ENCODE measurements at regions not wholly inside any gene's neighbourhood (a gene's known extent, or its start where the extent isn't known, plus 50 kb on each side); places are given as distances from the start of the nearest gene placed in this dataset.

DNA sequence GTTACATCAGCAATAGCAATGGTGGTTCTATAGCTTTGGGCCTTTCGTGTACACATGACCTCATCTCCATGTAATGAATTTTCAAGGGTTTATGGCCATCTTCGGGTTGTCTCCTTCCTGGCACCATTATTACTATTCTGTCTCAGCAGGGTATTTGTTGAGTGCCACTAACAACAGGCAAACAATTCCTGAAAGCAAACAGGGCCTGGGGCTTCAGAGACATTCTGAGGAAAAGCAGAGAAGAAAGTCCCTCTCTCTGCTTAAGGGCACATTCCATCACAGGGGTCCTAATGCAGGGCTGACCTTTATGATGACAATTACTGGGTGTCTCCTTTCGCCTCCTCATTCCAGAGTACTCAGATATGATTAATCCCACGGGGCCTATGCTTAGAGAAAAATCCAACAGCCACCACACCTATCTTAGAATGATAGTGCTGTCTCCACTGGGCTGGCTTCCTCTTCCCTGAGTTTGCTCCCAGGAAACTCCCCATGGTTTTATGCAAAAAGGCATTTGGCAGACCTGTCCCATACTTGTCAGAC, 540.2 kb upstream of the ZNF462 start:
- Histone ChIP-seq H4K91ac (replicated peaks; ENCODE audit: insufficient read length, low read length) (no peak overlapping the region), H3K4me1 (replicated peaks in 1 of 4; ENCODE audit: control insufficient read depth in 3 of 4, insufficient read depth in 4 of 4, low read length in 3 of 4) (peaks cover 0 to 3% (median 0%) of the 10 kb centered on the region in 4 experiments; a peak in 3 of 7 replicates), H3K36me3 (ENCODE audit: control insufficient read depth in 2 of 4, insufficient read depth in 4 of 4, low read length in 3 of 4) (no peaks in the 10 kb centered on the region), H3K79me2 (ENCODE audit: control insufficient read depth in 1 of 2, insufficient read depth in 2 of 2, low read length in 2 of 2) (no peaks in the 10 kb centered on the region), H2AK5ac (ENCODE audit: low read depth, low read length) (no peak overlapping the region), H3K4me3 (ENCODE audit: extremely low read depth in 1 of 4, insufficient read depth in 2 of 4, low read depth in 3 of 4, low read length in 4 of 4) (no peak overlapping the region), H2BK120ac (replicated peaks; ENCODE audit: low read depth, low read length) (no peak overlapping the region), H3K56ac (replicated peaks; ENCODE audit: insufficient read length, low read depth, low read length) (no peak overlapping the region), H3K79me1 (ENCODE audit: low read depth, low read length) (no peaks in the 10 kb centered on the region), H3K14ac (ENCODE audit: insufficient read length) (no peak overlapping the region), H4K5ac (ENCODE audit: insufficient read length, low read depth, low read length) (no peak overlapping the region), H2BK5ac (ENCODE audit: low read depth, low read length) (no peak overlapping the region; the same call in 1 of the 2 replicates), H3K18ac (ENCODE audit: extremely low read depth, low read length) (no peak overlapping the region), H3K23ac (ENCODE audit: insufficient read length) (no peak overlapping the region), H2BK12ac (ENCODE audit: low read depth, low read length) (no peak overlapping the region), H2AFZ (ENCODE audit: low read length) (no peak overlapping the region), H3K4me2 (ENCODE audit: insufficient read depth in 1 of 2, low read depth in 2 of 2, low read length in 2 of 2) (no peak overlapping the region), H3K9me3 (ENCODE audit: insufficient read depth in 2 of 2, low read depth in 1 of 2, low read length in 1 of 2) (no peaks in the 10 kb centered on the region), H4K8ac (ENCODE audit: extremely low read depth, insufficient read depth, low read length) (no peak overlapping the region), H3K23me2 (ENCODE audit: low read depth, low read length) (no peaks in the 10 kb centered on the region), H2BK20ac (ENCODE audit: low read length) (no peak overlapping the region), H3K9ac (replicated peaks in 1 of 4; ENCODE audit: extremely low read depth in 1 of 4, low read depth in 3 of 4, low read length in 3 of 4) (no peak overlapping the region), H4K20me1 (replicated peaks in 1 of 2; ENCODE audit: control insufficient read depth in 1 of 2, insufficient read depth in 2 of 2, low read length in 2 of 2) (no peaks in the 10 kb centered on the region), H3K4ac (replicated peaks; ENCODE audit: insufficient read length, low read depth, low read length) (no peak overlapping the region), H2BK15ac (ENCODE audit: low read length) (no peak overlapping the region), H3K27ac (ENCODE audit: low read depth, low read length) (no peak overlapping the region), H3K27me3 (replicated peaks in 1 of 4; ENCODE audit: control insufficient read depth in 3 of 4, extremely low read depth in 1 of 4, insufficient read depth in 3 of 4, low read length in 3 of 4) (no peaks in the 10 kb centered on the region)
- POLR2A ChIA-PET (ENCODE audit: partially characterized antibody) = no interaction called here
- DNase-seq (ENCODE audit: low read depth in 1 of 2, low spot score in 2 of 2) = no peak
- no peak for FAIRE-seq
- CTCF ChIA-PET (ENCODE audit: partially characterized antibody) = interaction anchor here (1.5 kb wide), 1 partner anchor 38 kb away, joined by 6 read pairs; no protein-coding TSS in a partner anchor
- WGBS, 2 experiments (ENCODE audit: extremely low coverage in 1 of 2, insufficient coverage in 1 of 2, insufficient read length in 1 of 2, insufficient replicate concordance in 2 of 2, low coverage in 1 of 2, low lambda C conversion rate in 2 of 2, missing lambda C conversion rate in 1 of 2) = 89% methylated on average over 4 of the region's 4 CpGs; no CpG with 5 or more reads in 1 of the 2 experiments
- TF ChIP-seq CTBP2 (IDR thresholded peaks at IDR 0.05; ENCODE audit: borderline replicate concordance, insufficient read depth, insufficient read length, low read length) (no peak), POLR2AphosphoS5 (IDR thresholded peaks at IDR 0.05; ENCODE audit: low read depth, low read length) (no peak), TEAD4 (IDR thresholded peaks at IDR 0.05; ENCODE audit: low read depth, low read length) (no peak), SP1 (IDR thresholded peaks at IDR 0.05; ENCODE audit: low read depth, low read length) (no peak), RXRA (IDR thresholded peaks at IDR 0.05; ENCODE audit: insufficient read depth, low read depth, low read length) (no peak), ZNF274 (IDR thresholded peaks at IDR 0.05; ENCODE audit: borderline replicate concordance, extremely low read depth, low read length) (no peak), SP2 (IDR thresholded peaks at IDR 0.05; ENCODE audit: low read length) (no peak), RNF2 (IDR thresholded peaks at IDR 0.05; ENCODE audit: borderline replicate concordance, low read depth, low read length, missing control alignments, poor library complexity, severe bottlenecking) (no peak), CBX5 (IDR thresholded peaks at IDR 0.05; ENCODE audit: low read depth, low read length) (no peak), ASH2L (IDR thresholded peaks at IDR 0.05; ENCODE audit: low read length) (no peak), JUN (IDR thresholded peaks at IDR 0.05; ENCODE audit: low read depth, low read length) (no peak)
- TF ChIP-seq, protein P1, sequence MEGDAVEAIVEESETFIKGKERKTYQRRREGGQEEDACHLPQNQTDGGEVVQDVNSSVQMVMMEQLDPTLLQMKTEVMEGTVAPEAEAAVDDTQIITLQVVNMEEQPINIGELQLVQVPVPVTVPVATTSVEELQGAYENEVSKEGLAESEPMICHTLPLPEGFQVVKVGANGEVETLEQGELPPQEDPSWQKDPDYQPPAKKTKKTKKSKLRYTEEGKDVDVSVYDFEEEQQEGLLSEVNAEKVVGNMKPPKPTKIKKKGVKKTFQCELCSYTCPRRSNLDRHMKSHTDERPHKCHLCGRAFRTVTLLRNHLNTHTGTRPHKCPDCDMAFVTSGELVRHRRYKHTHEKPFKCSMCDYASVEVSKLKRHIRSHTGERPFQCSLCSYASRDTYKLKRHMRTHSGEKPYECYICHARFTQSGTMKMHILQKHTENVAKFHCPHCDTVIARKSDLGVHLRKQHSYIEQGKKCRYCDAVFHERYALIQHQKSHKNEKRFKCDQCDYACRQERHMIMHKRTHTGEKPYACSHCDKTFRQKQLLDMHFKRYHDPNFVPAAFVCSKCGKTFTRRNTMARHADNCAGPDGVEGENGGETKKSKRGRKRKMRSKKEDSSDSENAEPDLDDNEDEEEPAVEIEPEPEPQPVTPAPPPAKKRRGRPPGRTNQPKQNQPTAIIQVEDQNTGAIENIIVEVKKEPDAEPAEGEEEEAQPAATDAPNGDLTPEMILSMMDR (IDR thresholded peaks at IDR 0.05; ENCODE audit: control extremely low read depth in 1 of 3, insufficient read depth in 1 of 3, low read depth in 1 of 3, low read length in 3 of 3) = no peak

Measured in H1 (cell line).